AG04450 (cell line): ENCODE measurements at regions not wholly inside any gene's neighbourhood (a gene's known extent, or its start where the extent isn't known, plus 50 kb on each side); places are given as distances from the start of the nearest gene placed in this dataset.

ENCODE experiments used
- CTCF ChIA-PET: fragments of 300-600, 350-600 bp; formaldehyde crosslinking; extraction: SDS; loops from one replicate; lab custom pipeline; 2022; ENCODE audit warnings: antibody characterized with exemption, inconsistent platforms; lab: Charles Lee
- POLR2A ChIA-PET: fragments of 350-600 bp; formaldehyde crosslinking; extraction: SDS; loops from one replicate; lab custom pipeline; 2021; ENCODE audit warnings: antibody characterized with exemption, inconsistent platforms; lab: Yijun Ruan, JAX
- DNase-seq: peaks from one replicate; pipeline ENCODE4 v3.0.0-alpha.2; 2011; ENCODE audit warnings: low read depth, low spot score
- H3K27ac ChIP-seq: one replicate; pipeline ENCODE4 v1.5.1; 2012; ENCODE audit warnings: low read depth, low read length, control low read depth
- H3K27me3 ChIP-seq: one replicate; pipeline ENCODE4 v1.6.0; 2012; ENCODE audit warnings: low read length; ENCODE audit not compliant: control insufficient read depth, insufficient read depth
- H3K4me3 ChIP-seq: 2 replicates; pipeline ENCODE4 v1.5.1; 2011; ENCODE audit warnings: mild to moderate bottlenecking, low read depth, low read length, control low read depth
- H3K9me3 ChIP-seq: 2 replicates; pipeline ENCODE4 v1.5.1; 2012; ENCODE audit warnings: low read length; ENCODE audit not compliant: control insufficient read depth, insufficient read depth
- CTCF ChIP-seq: IDR thresholded peaks from 2 replicates; pipeline ENCODE4 v1.5.1; 2011; ENCODE audit warnings: low read depth, low read length, control low read depth, inconsistent platforms

- DNase-seq, result no peak
- no peak for TF ChIP-seq CTCF
- no peak overlapping the region for H3K4me3 ChIP-seq
- H3K27ac ChIP-seq, result no peak overlapping the region
- ChIA-PET POLR2A (no interaction called here), CTCF (no interaction called here)
- no peaks in the 10 kb centered on the region for H3K27me3 ChIP-seq
- no peaks in the 10 kb centered on the region; the same call in 1 of the 2 replicates for H3K9me3 ChIP-seq
Measured at GRCh38 chr2:33822964-33823363, 223.9 kb upstream of the FAM98A start.

- TF ChIP-seq CTCF, result no peak
- ChIA-PET POLR2A (no interaction called here), CTCF (no interaction called here)
- Histone ChIP-seq H3K27me3 (no peaks in the 10 kb centered on the region), H3K27ac (no peak overlapping the region), H3K4me3 (no peak overlapping the region), H3K9me3 (no peaks in the 10 kb centered on the region)
- no peak for DNase-seq
Measured at GRCh38 chr2:33812707-33813106, 213.6 kb upstream of the FAM98A start.

- no peaks in the 10 kb centered on the region for H3K9me3 ChIP-seq
- no peak overlapping the region for H3K27ac ChIP-seq
- no peak for TF ChIP-seq CTCF
- H3K27me3 ChIP-seq, result no peaks in the 10 kb centered on the region
- ChIA-PET POLR2A (no interaction called here), CTCF (no interaction called here)
- H3K4me3 ChIP-seq, result no peak overlapping the region
- no peak for DNase-seq
Measured at GRCh38 chr2:33810046-33810835, 211.1 kb upstream of the FAM98A start.

- DNase-seq, result no peak
- CTCF ChIA-PET, result no interaction called here
- H3K27me3 ChIP-seq, result no peaks in the 10 kb centered on the region
- TF ChIP-seq CTCF, result no peak
- H3K9me3 ChIP-seq, result no peaks in the 10 kb centered on the region
- no peak overlapping the region for H3K4me3 ChIP-seq
- POLR2A ChIA-PET, result no interaction called here
- H3K27ac ChIP-seq, result no peak overlapping the region
Measured at GRCh38 chr2:33806041-33806440, 206.9 kb upstream of the FAM98A start.

- Histone ChIP-seq H3K4me3 (no peak overlapping the region), H3K9me3 (no peaks in the 10 kb centered on the region), H3K27me3 (no peaks in the 10 kb centered on the region), H3K27ac (no peak overlapping the region)
- POLR2A ChIA-PET, result no interaction called here
- CTCF ChIA-PET, result no interaction called here
- TF ChIP-seq CTCF, result no peak
- no peak for DNase-seq
Measured at GRCh38 chr2:33804155-33804554, 205.1 kb upstream of the FAM98A start.
